ENCODE measurements at regions not wholly inside any gene's neighbourhood (a gene's known extent, or its start where the extent isn't known, plus 50 kb on each side); places are given as distances from the start of the nearest gene placed in this dataset.

GRCh38 chr15:92243227-92243626 lies 150.5 kb upstream of the ST8SIA2 start:
- TF ChIP-seq CTCF (conservative IDR thresholded peaks at IDR 0.05) (no peak), ZFX (IDR thresholded peaks at IDR 0.05) (no peak)
